HG03159 (cell line): ENCODE measurements at regions not wholly inside any gene's neighbourhood (a gene's known extent, or its start where the extent isn't known, plus 50 kb on each side); places are given as distances from the start of the nearest gene placed in this dataset.
A peak's percentile ranks its signal among the peaks of the same experiment; 100 is the strongest.
"Not testable (repeated sequence)": the region's sequence is repeated elsewhere in the genome, so short reads cannot be mapped to it uniquely, and the experiment has no call there.

Experiments used
- ATAC-seq: cut with Tn5 transposase; IDR thresholded peaks from one replicate; pipeline ENCODE4 v1.9.1; 2021; ENCODE audit warnings: mild to moderate bottlenecking, moderate library complexity; ENCODE audit not compliant: unreplicated experiment

GRCh38 chr2:234579231-234579962 is 82.5 kb upstream of the ARL4C start:
- ATAC-seq: no peak

- ATAC-seq: no peak
Observed at GRCh38 chr2:234578389-234578788, 81.5 kb upstream of the ARL4C start.

- no peak for ATAC-seq
Observed at GRCh38 chr2:234577191-234577590, 80.3 kb upstream of the ARL4C start.

- ATAC-seq: no peak
Observed at GRCh38 chr2:234571620-234572407, 74.9 kb upstream of the ARL4C start.

- ATAC-seq: no peak
Observed at GRCh38 chr2:234570476-234570875, 73.6 kb upstream of the ARL4C start.

- ATAC-seq: no peak
Observed at GRCh38 chr2:234569776-234570430, 73.0 kb upstream of the ARL4C start.

- no peak for ATAC-seq
Observed at GRCh38 chr2:234566622-234567021, 69.7 kb upstream of the ARL4C start.

- ATAC-seq: no peak
Observed at GRCh38 chr2:234565842-234566619, 69.2 kb upstream of the ARL4C start.

- no peak for ATAC-seq
Observed at GRCh38 chr2:234565201-234565600, 68.3 kb upstream of the ARL4C start.

- no peak for ATAC-seq
Observed at GRCh38 chr2:234564699-234565098, 67.8 kb upstream of the ARL4C start.

- no peak for ATAC-seq
Observed at GRCh38 chr2:234559609-234560008, 62.7 kb upstream of the ARL4C start.

GRCh38 chr2:234558642-234559041 is 61.8 kb upstream of the ARL4C start:
- ATAC-seq: no peak

- no peak for ATAC-seq
Observed at GRCh38 chr2:234556848-234557573, 60.1 kb upstream of the ARL4C start.

- no peak for ATAC-seq
Observed at GRCh38 chr2:234555616-234556249, 58.9 kb upstream of the ARL4C start.

GRCh38 chr2:234555161-234555560 is 58.3 kb upstream of the ARL4C start:
- no peak for ATAC-seq

- ATAC-seq: not testable (repeated sequence)
Observed at GRCh38 chr2:234553223-234553622, 56.3 kb upstream of the ARL4C start.

- peak; percentile 72 for ATAC-seq
Observed at GRCh38 chr2:234550511-234551107, 53.7 kb upstream of the ARL4C start.

GRCh38 chr2:234550056-234550455 is 53.2 kb upstream of the ARL4C start:
- no peak for ATAC-seq

- no peak for ATAC-seq
Observed at GRCh38 chr2:234548695-234549420, 52.0 kb upstream of the ARL4C start.
